IMR-90 (cell line): ENCODE measurements at regions not wholly inside any gene's neighbourhood (a gene's known extent, or its start where the extent isn't known, plus 50 kb on each side); places are given as distances from the start of the nearest gene placed in this dataset.

Source experiments
- ATAC-seq: fragments of 200-7000 bp; cut with Tn5 transposase; 2 replicates; pipeline ENCODE4 v1.9.1; 2020; ENCODE audit warnings: low read depth, mild to moderate bottlenecking, moderate library complexity
- BruUV-seq: library from RNA; stranded (reverse); fragments of 400-500 nt; replicated peaks from 2 replicates; lab custom pipeline; 2021; lab: Mats Ljungman, UMichigan
- CTCF ChIA-PET: fragments of 300-600 bp; formaldehyde crosslinking; extraction: SDS; loops from one replicate; lab custom pipeline; 2021; ENCODE audit warnings: antibody characterized with exemption; lab: Yijun Ruan, JAX
- POLR2A ChIA-PET: fragments of 300-600 bp; sonication (Branson Sonifier 250); formaldehyde crosslinking; loops from one replicate; lab custom pipeline; 2022; ENCODE audit warnings: antibody characterized with exemption; ENCODE audit not compliant: unreplicated experiment; lab: Charles Lee
- DNase-seq: peaks from one replicate; pipeline ENCODE4 v3.0.0; 2013
- H2AFZ ChIP-seq: replicated peaks from 2 replicates; pipeline ENCODE3; 2013; ENCODE audit warnings: low read length, mild to moderate bottlenecking; ENCODE audit not compliant: poor library complexity
- H2AK5ac ChIP-seq: 2 replicates; pipeline ENCODE4 v1.6.1; 2013; ENCODE audit warnings: low read depth, low read length, inconsistent platforms
- H2AK9ac ChIP-seq: replicated peaks from 2 replicates; pipeline ENCODE3; 2013; ENCODE audit warnings: mild to moderate bottlenecking, low read depth, low read length, moderate library complexity; ENCODE audit not compliant: poor library complexity
- H2BK120ac ChIP-seq: 2 replicates; pipeline ENCODE4 v1.6.1; 2013; ENCODE audit warnings: low read depth, low read length, inconsistent platforms
- H2BK15ac ChIP-seq: 3 replicates; pipeline ENCODE4 v1.6.1; 2013; ENCODE audit warnings: low read depth, low read length, inconsistent platforms
- H2BK20ac ChIP-seq: 2 replicates; pipeline ENCODE4 v1.6.1; 2013; ENCODE audit warnings: low read depth, mild to moderate bottlenecking, inconsistent platforms, low read length, moderate library complexity
- H2BK5ac ChIP-seq: 2 replicates; pipeline ENCODE4 v1.6.1; 2013; ENCODE audit warnings: mild to moderate bottlenecking, low read depth, low read length, inconsistent platforms; ENCODE audit not compliant: poor library complexity, severe bottlenecking
- H3K14ac ChIP-seq: replicated peaks from 2 replicates; pipeline ENCODE4 v1.6.1; 2013; ENCODE audit warnings: low read depth, low read length, inconsistent platforms
- H3K18ac ChIP-seq: 2 replicates; pipeline ENCODE4 v1.6.1; 2013; ENCODE audit warnings: low read depth, low read length, control low read depth
- H3K23ac ChIP-seq: 2 replicates; pipeline ENCODE4 v1.6.1; 2013; ENCODE audit warnings: low read depth, low read length, inconsistent platforms
- H3K27ac ChIP-seq: 2 replicates; pipeline ENCODE4 v1.5.1; 2013; ENCODE audit warnings: mild to moderate bottlenecking, control low read depth, low read length; ENCODE audit not compliant: insufficient read depth
- H3K27me3 ChIP-seq: 2 replicates; pipeline ENCODE4 v1.6.1; 2013; ENCODE audit warnings: low read length; ENCODE audit not compliant: control insufficient read depth, insufficient read depth
- H3K36me3 ChIP-seq: 2 replicates; pipeline ENCODE4 v1.6.1; 2013; ENCODE audit warnings: low read length, mixed read lengths; ENCODE audit not compliant: control insufficient read depth, insufficient read depth
- H3K4ac ChIP-seq: 2 replicates; pipeline ENCODE4 v1.6.1; 2013; ENCODE audit warnings: low read depth, low read length, inconsistent platforms
- H3K4me1 ChIP-seq: 2 replicates; pipeline ENCODE4 v1.6.1; 2013; ENCODE audit warnings: low read length, mixed read lengths; ENCODE audit not compliant: control insufficient read depth, insufficient read depth
- H3K4me2 ChIP-seq: 2 replicates; pipeline ENCODE4 v1.6.1; 2013; ENCODE audit warnings: low read depth, mild to moderate bottlenecking, control low read depth, low read length, moderate library complexity
- H3K4me3 ChIP-seq: 2 replicates; pipeline ENCODE4 v1.5.1; 2013; ENCODE audit warnings: low read depth, mild to moderate bottlenecking, control low read depth, low read length, moderate library complexity; ENCODE audit not compliant: insufficient read depth
- H3K56ac ChIP-seq: 2 replicates; pipeline ENCODE4 v1.6.1; 2013; ENCODE audit warnings: low read length, inconsistent platforms; ENCODE audit not compliant: insufficient read depth; ENCODE audit errors: extremely low read depth
- H3K79me1 ChIP-seq, 2 experiments: 2 replicates each; pipeline ENCODE4 v1.6.1; 2013; ENCODE audit warnings: low read length in 2 of 2, inconsistent platforms in 1 of 2, low read depth in 1 of 2
- H3K9ac ChIP-seq: 2 replicates; pipeline ENCODE4 v1.6.1; 2013; ENCODE audit warnings: low read depth, low read length, control low read depth
- H3K9me1 ChIP-seq: 2 replicates; pipeline ENCODE4 v1.6.1; 2013; ENCODE audit warnings: low read length, inconsistent platforms; ENCODE audit not compliant: insufficient read depth
- H3K9me3 ChIP-seq: 2 replicates; pipeline ENCODE4 v1.6.1; 2013; ENCODE audit warnings: low read length; ENCODE audit not compliant: control insufficient read depth, insufficient read depth
- H4K20me1 ChIP-seq: 2 replicates; pipeline ENCODE4 v1.6.1; 2013; ENCODE audit warnings: low read length, inconsistent platforms; ENCODE audit not compliant: insufficient read depth
- H4K5ac ChIP-seq: 2 replicates; pipeline ENCODE4 v1.6.1; 2013; ENCODE audit warnings: mild to moderate bottlenecking, low read depth, low read length, control low read depth
- H4K8ac ChIP-seq, 2 experiments: 2 replicates each; pipeline ENCODE4 v1.6.1; 2013; ENCODE audit warnings: low read depth in 2 of 2, low read length in 2 of 2, control low read depth in 1 of 2, inconsistent platforms in 1 of 2
- H4K91ac ChIP-seq: 2 replicates; pipeline ENCODE4 v1.6.1; 2013; ENCODE audit warnings: low read depth, low read length, inconsistent platforms; ENCODE audit not compliant: insufficient read depth
- BHLHE40 ChIP-seq: fragments of 150-350 bp; IDR thresholded peaks from 2 replicates; pipeline ENCODE4 v1.6.1; 2016; ENCODE audit warnings: mild to moderate bottlenecking, low read depth, low read length
- CEBPB ChIP-seq: IDR thresholded peaks from 2 replicates; pipeline ENCODE4 v1.6.1; 2012; ENCODE audit warnings: low read depth, low read length, improper control_type of control experiment
- CHD1 ChIP-seq: IDR thresholded peaks from 2 replicates; pipeline ENCODE4 v1.6.1; 2012; ENCODE audit warnings: low read depth, low read length, improper control_type of control experiment
- CTCF ChIP-seq: conservative IDR thresholded peaks from 2 replicates; pipeline ENCODE4 v1.5.1; 2012; ENCODE audit warnings: mild to moderate bottlenecking, low read depth, low read length, improper control_type of control experiment
- ELK1 ChIP-seq: fragments of 150-350 bp; IDR thresholded peaks from 2 replicates; pipeline ENCODE4 v1.6.1; 2016; ENCODE audit warnings: low read depth, mild to moderate bottlenecking, low read length, moderate library complexity, borderline replicate concordance
- FOS ChIP-seq: fragments of 150-350 bp; IDR thresholded peaks from 2 replicates; pipeline ENCODE4 v1.6.1; 2016; ENCODE audit warnings: low read depth, low read length
- MAFK ChIP-seq: IDR thresholded peaks from 2 replicates; pipeline ENCODE4 v1.6.1; 2012; ENCODE audit warnings: low read depth, low read length, improper control_type of control experiment
- MAZ ChIP-seq: IDR thresholded peaks from 2 replicates; pipeline ENCODE4 v1.6.1; 2012; ENCODE audit warnings: low read depth, mild to moderate bottlenecking, low read length, improper control_type of control experiment, moderate library complexity, borderline replicate concordance
- MXI1 ChIP-seq: IDR thresholded peaks from 2 replicates; pipeline ENCODE4 v1.6.1; 2012; ENCODE audit warnings: low read depth, mild to moderate bottlenecking, low read length, moderate library complexity, borderline replicate concordance
- NFE2L2 ChIP-seq: fragments of 150-350 bp; IDR thresholded peaks from 2 replicates; pipeline ENCODE4 v1.6.1; 2016; ENCODE audit warnings: low read depth, mild to moderate bottlenecking, low read length
- POLR2A ChIP-seq: IDR thresholded peaks from 2 replicates; pipeline ENCODE4 v1.6.1; 2012; ENCODE audit warnings: mild to moderate bottlenecking, low read depth, low read length
- RAD21 ChIP-seq: IDR thresholded peaks from 2 replicates; pipeline ENCODE4 v1.6.1; 2012; ENCODE audit warnings: low read length, improper control_type of control experiment
- RCOR1 ChIP-seq: IDR thresholded peaks from 2 replicates; pipeline ENCODE4 v1.6.1; 2012; ENCODE audit warnings: mild to moderate bottlenecking, low read length, improper control_type of control experiment; ENCODE audit not compliant: insufficient replicate concordance
- RFX5 ChIP-seq: IDR thresholded peaks from 2 replicates; pipeline ENCODE4 v1.8.0; 2012; ENCODE audit warnings: low read depth, mild to moderate bottlenecking, low read length, moderate library complexity
- SMC3 ChIP-seq: fragments of 150-350 bp; IDR thresholded peaks from 2 replicates; pipeline ENCODE4 v1.6.1; 2016; ENCODE audit warnings: low read depth, mild to moderate bottlenecking, antibody characterized with exemption, low read length, moderate library complexity
- USF2 ChIP-seq: fragments of 150-350 bp; IDR thresholded peaks from 2 replicates; pipeline ENCODE4 v1.6.1; 2017; ENCODE audit warnings: mild to moderate bottlenecking, antibody characterized with exemption, low read length, low read depth
- WGBS, 2 experiments: methylation state at CpG; one replicate each; pipeline versions ENCODE4 v1.1.5 to v1.1.7; 2013; ENCODE audit warnings: missing lambda C conversion rate in 2 of 2; ENCODE audit not compliant: insufficient read length in 1 of 2; ENCODE audit errors: extremely low coverage in 2 of 2; 5-methylcytosine and 5-hydroxymethylcytosine counted together
- dilution Hi-C: fragments of 300-500 bp; cut with HindIII; formaldehyde crosslinking; loops from one replicate; pipeline ENCODE4 v1.14.3; 2018; ENCODE audit warnings: low sequenced_read_pairs; ENCODE audit not compliant: unreplicated experiment
- in situ Hi-C: fragments of 300-500 bp; cut with MboI; formaldehyde crosslinking; loops from 3 replicates; pipeline ENCODE4 v1.14.3; 2019; ENCODE audit warnings: low sequenced_read_pairs, inconsistent platforms, mixed read lengths
- intact Hi-C: fragments of 100-400 bp; cut with micrococcal nuclease; formaldehyde crosslinking; loops from 2 replicates; pipeline ENCODE4 v1.10.0; 2022

DNA sequence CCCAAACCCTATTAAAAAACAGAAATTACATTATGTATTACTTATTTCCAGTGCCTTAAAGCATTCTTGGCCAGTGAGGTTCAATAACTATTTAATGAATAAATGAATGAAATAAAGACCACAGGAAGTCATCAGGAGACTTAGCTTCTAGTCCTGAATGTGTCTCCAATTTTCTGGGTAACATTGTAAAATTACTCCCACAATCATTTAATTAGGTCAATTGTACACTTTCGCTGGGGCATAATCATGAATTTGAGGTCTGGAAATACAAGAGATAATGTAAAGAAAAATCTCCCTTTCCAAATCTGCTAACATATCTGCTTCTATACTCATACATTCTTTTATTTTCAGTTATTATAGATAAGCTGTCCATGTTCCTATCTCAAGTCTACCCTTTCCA lies 199.2 kb downstream of the TLR4 start:
- no peak for DNase-seq
- Histone ChIP-seq H2BK120ac (no peak overlapping the region), H2AFZ (no peak overlapping the region), H3K4ac (no peak overlapping the region), H3K9ac (no peak overlapping the region), H2AK5ac (no peak overlapping the region), H4K91ac (no peak overlapping the region), H3K36me3 (no peaks in the 10 kb centered on the region), H3K4me2 (no peak overlapping the region), H3K27ac (no peak overlapping the region), H4K8ac (no peak overlapping the region), H4K5ac (no peak overlapping the region), H2AK9ac (no peak overlapping the region), H3K4me1 (no peaks in the 10 kb centered on the region), H3K9me1 (no peaks in the 10 kb centered on the region), H3K23ac (no peak overlapping the region), H3K56ac (no peak overlapping the region), H3K14ac (no peak overlapping the region), H2BK15ac (no peak overlapping the region), H4K20me1 (no peaks in the 10 kb centered on the region), H2BK20ac (no peak overlapping the region), H3K4me3 (no peak overlapping the region), H3K9me3 (peaks cover 4% of the 10 kb centered on the region; the same call in 1 of the 2 replicates), H2BK5ac (no peak overlapping the region), H3K18ac (no peak overlapping the region), H3K27me3 (no peaks in the 10 kb centered on the region), H3K79me1 (no peaks in the 10 kb centered on the region)
- in situ Hi-C loops (no loop called here), dilution Hi-C loops (no loop called here), intact Hi-C loops (no loop called here)
- TF ChIP-seq USF2 (no peak), BHLHE40 (no peak), MXI1 (no peak), FOS (no peak), NFE2L2 (no peak), ELK1 (no peak), SMC3 (no peak), MAFK (no peak), CTCF (no peak), RAD21 (no peak), RFX5 (no peak), POLR2A (no peak), MAZ (no peak), CHD1 (no peak), CEBPB (no peak), RCOR1 (no peak)
- ATAC-seq = no peak
- no TSS peak for BruUV-seq
- CTCF ChIA-PET = no interaction called here
- POLR2A ChIA-PET = no interaction called here
- no CpG with 5 or more reads among the region's 1 CpG for WGBS, 2 experiments
